Tibial nerve (tissue), 3 donors: ENCODE measurements at regions not wholly inside any gene's neighbourhood (a gene's known extent, or its start where the extent isn't known, plus 50 kb on each side); places are given as distances from the start of the nearest gene placed in this dataset.
"Not testable (repeated sequence)": the region's sequence is repeated elsewhere in the genome, so short reads cannot be mapped to it uniquely, and the experiment has no call there.

Source experiments
- CTCF ChIP-seq, 5 experiments: fragments of 200-600 bp in 3 of 5; fragments of 450-650 bp in 2 of 5; sonication (generic) in 3 of 5; IDR thresholded peaks; one replicate each; pipeline ENCODE4 v1.5.1; 2016 to 2019; ENCODE audit warnings: antibody characterized with exemption in 5 of 5, mild to moderate bottlenecking in 3 of 5, moderate library complexity in 2 of 5
- POLR2A ChIP-seq, 2 donors: fragments of 450-650 bp; IDR thresholded peaks; one replicate each; pipeline ENCODE4 v1.6.1; 2017; ENCODE audit warnings: antibody characterized with exemption in 2 of 2, mild to moderate bottlenecking in 2 of 2, moderate library complexity in 2 of 2

GRCh38 chr4:78714598-78714997 lies 61.6 kb upstream of the BMP2K start:
- not testable (repeated sequence) for TF ChIP-seq CTCF, POLR2A (IDR thresholded peaks at IDR 0.05)
